ENCODE measurements at regions not wholly inside any gene's neighbourhood (a gene's known extent, or its start where the extent isn't known, plus 50 kb on each side); places are given as distances from the start of the nearest gene placed in this dataset.
"Not testable (repeated sequence)": the region's sequence is repeated elsewhere in the genome, so short reads cannot be mapped to it uniquely, and the experiment has no call there.

DNA sequence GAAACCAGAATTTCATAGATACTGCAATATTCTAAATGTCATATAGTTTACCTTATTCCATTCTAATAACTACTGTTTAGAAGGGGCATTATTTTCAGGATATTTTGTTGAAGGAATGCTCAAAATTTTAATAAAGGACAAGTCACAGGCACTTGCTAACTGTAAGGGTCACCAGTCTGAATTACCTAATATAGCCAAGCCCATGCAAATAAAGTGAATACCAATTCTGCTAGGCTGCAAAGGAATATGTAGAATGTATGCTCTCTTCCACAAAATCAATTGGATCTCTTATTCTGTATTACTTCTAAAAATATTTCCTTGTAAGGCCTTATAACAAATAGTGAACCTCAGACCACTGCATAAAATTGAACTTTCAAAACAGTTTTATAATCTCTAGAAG lies 52.3 kb upstream of the FAT4 start:
- H3K27ac Mint-ChIP-seq = no peak overlapping the region
- H3K4me3 Mint-ChIP-seq = no peak overlapping the region
- no peak for DNase-seq
- no peaks in the 10 kb centered on the region for H3K9me3 Mint-ChIP-seq
- ChIA-PET POLR2A (no interaction called here), CTCF (no interaction called here)
- no peaks in the 10 kb centered on the region for H3K27me3 Mint-ChIP-seq
- H3K36me3 Mint-ChIP-seq (ENCODE audit: low read depth) = no peaks in the 10 kb centered on the region
- H3K4me1 Mint-ChIP-seq = no peaks in the 10 kb centered on the region

GRCh38 chr4:125262079-125262478 lies 52.7 kb upstream of the FAT4 start:
- no peak overlapping the region for H3K4me3 Mint-ChIP-seq
- H3K27me3 Mint-ChIP-seq = no peaks in the 10 kb centered on the region
- POLR2A ChIA-PET = no interaction called here
- no peaks in the 10 kb centered on the region for H3K36me3 Mint-ChIP-seq (ENCODE audit: low read depth)
- DNase-seq = no peak
- no peaks in the 10 kb centered on the region for H3K9me3 Mint-ChIP-seq
- no peak overlapping the region for H3K27ac Mint-ChIP-seq
- CTCF ChIA-PET = no interaction called here
- no peaks in the 10 kb centered on the region for H3K4me1 Mint-ChIP-seq

DNA sequence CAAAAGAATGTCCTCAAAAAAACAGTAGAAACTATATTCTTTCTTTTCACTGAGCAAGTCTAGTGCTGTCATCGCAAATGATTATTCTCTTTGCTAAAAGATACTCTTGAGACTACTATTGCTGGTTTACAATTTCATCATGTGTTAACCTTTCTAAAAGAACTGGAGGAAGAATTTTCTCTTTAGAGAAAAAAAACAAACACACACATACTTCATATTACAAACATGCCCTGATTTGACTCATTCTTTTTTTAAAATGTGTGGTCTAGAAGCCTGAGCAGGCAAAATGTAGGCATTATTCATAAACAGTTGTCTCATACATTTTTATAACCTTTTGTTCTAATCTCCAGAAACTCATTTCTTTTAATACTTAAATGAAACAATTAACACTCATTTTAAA lies 60.6 kb upstream of the FAT4 start:
- ChIA-PET POLR2A (no interaction called here), CTCF (no interaction called here)
- H3K27ac Mint-ChIP-seq = no peak overlapping the region

GRCh38 chr4:125244848-125245450 lies 69.8 kb upstream of the FAT4 start:
- ChIA-PET CTCF (no interaction called here), POLR2A (no interaction called here)
- no peaks in the 10 kb centered on the region for H3K27me3 Mint-ChIP-seq
- H3K4me3 Mint-ChIP-seq = no peak overlapping the region
- H3K36me3 Mint-ChIP-seq (ENCODE audit: low read depth) = no peaks in the 10 kb centered on the region
- DNase-seq = no peak
- no peak overlapping the region for H3K27ac Mint-ChIP-seq
- H3K4me1 Mint-ChIP-seq = no peaks in the 10 kb centered on the region
- H3K9me3 Mint-ChIP-seq = no peaks in the 10 kb centered on the region

More for the DNA sequence above, 60.6 kb upstream of the FAT4 start:
- no peaks in the 10 kb centered on the region for H3K9me3 Mint-ChIP-seq
- no peaks in the 10 kb centered on the region for H3K4me1 Mint-ChIP-seq
- no peaks in the 10 kb centered on the region for H3K36me3 Mint-ChIP-seq (ENCODE audit: low read depth)
- no peaks in the 10 kb centered on the region for H3K27me3 Mint-ChIP-seq
- DNase-seq = no peak
- no peak overlapping the region for H3K4me3 Mint-ChIP-seq

GRCh38 chr4:125243789-125244397 lies 70.9 kb upstream of the FAT4 start:
- ChIA-PET CTCF (no interaction called here), POLR2A (no interaction called here)
- no peak overlapping the region for H3K27ac Mint-ChIP-seq
- H3K36me3 Mint-ChIP-seq (ENCODE audit: low read depth) = no peaks in the 10 kb centered on the region
- no peak for DNase-seq
- no peaks in the 10 kb centered on the region for H3K9me3 Mint-ChIP-seq
- H3K4me3 Mint-ChIP-seq = no peak overlapping the region
- no peaks in the 10 kb centered on the region for H3K27me3 Mint-ChIP-seq
- no peaks in the 10 kb centered on the region for H3K4me1 Mint-ChIP-seq

DNA sequence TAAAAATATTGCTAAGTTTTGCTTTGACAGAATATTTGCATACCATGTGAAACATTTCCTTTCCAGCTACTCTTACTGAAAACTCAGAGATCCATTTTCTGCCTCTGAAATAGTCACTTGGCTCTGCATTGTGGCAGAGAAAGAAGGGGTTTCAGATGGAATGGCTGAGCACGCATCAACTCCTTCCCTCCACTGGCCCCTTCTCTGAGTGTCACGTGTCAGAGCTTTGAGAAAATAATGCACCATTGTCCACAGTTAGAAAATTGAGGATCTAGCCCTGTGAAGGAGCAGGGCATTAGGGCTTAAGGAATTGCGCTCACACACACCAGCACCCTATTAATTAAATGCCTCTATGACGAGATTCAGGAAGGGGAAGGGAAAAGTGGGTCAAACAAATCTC lies 78.8 kb upstream of the FAT4 start:
- no peak for DNase-seq
- H3K36me3 Mint-ChIP-seq (ENCODE audit: low read depth) = no peaks in the 10 kb centered on the region
- H3K27me3 Mint-ChIP-seq = no peaks in the 10 kb centered on the region
- H3K9me3 Mint-ChIP-seq = peaks cover 2% of the 10 kb centered on the region
- POLR2A ChIA-PET = no interaction called here
- H3K27ac Mint-ChIP-seq = no peak overlapping the region
- CTCF ChIA-PET = no interaction called here
- H3K4me3 Mint-ChIP-seq = no peak overlapping the region
- no peaks in the 10 kb centered on the region for H3K4me1 Mint-ChIP-seq

GRCh38 chr4:125231661-125232060 lies 83.1 kb upstream of the FAT4 start:
- ChIA-PET CTCF (no interaction called here), POLR2A (no interaction called here)
- DNase-seq = no peak
- Mint-ChIP-seq H3K4me3 (no peak overlapping the region), H3K36me3 (ENCODE audit: low read depth) (no peaks in the 10 kb centered on the region), H3K4me1 (no peaks in the 10 kb centered on the region), H3K9me3 (peaks cover 2% of the 10 kb centered on the region), H3K27ac (no peak overlapping the region), H3K27me3 (no peaks in the 10 kb centered on the region)

DNA sequence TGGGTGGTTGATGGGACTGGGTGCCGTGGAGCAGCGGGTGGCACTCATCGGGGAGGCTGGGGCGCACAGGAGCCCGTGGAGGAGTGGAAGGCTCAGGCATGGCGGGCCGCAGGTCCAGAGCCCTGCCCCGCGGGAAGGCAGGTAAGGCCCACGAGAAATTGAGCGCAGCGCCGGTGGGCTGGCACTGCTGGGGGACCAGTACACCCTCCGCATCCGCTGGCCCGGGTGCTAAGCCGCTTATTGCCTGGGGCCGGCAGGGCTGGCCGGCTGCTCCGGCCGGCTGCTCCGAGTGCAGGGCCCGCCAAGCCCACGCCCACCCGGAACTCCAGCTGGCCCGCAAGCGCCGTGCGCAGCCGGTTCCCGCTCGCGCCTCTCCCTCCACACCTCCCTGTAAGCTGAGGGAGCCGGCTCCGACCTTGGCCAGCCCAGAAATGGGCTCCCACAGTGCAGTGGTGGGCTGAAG lies 85.1 kb upstream of the FAT4 start:
- peaks cover 2% of the 10 kb centered on the region for H3K9me3 Mint-ChIP-seq
- no peaks in the 10 kb centered on the region for H3K27me3 Mint-ChIP-seq
- ChIA-PET CTCF (no interaction called here), POLR2A (no interaction called here)
- no peak overlapping the region for H3K27ac Mint-ChIP-seq
- H3K4me3 Mint-ChIP-seq = no peak overlapping the region
- H3K36me3 Mint-ChIP-seq (ENCODE audit: low read depth) = no peaks in the 10 kb centered on the region
- no peak for DNase-seq
- no peaks in the 10 kb centered on the region for H3K4me1 Mint-ChIP-seq

- Mint-ChIP-seq H3K36me3 (ENCODE audit: low read depth) (no peaks in the 10 kb centered on the region), H3K4me1 (no peaks in the 10 kb centered on the region), H3K4me3 (no peak overlapping the region), H3K27ac (no peak overlapping the region), H3K9me3 (no peaks in the 10 kb centered on the region), H3K27me3 (no peaks in the 10 kb centered on the region)
- DNase-seq = no peak
- CTCF ChIA-PET = no interaction called here
- POLR2A ChIA-PET = no interaction called here
Measured at GRCh38 chr4:125225806-125226205, 88.9 kb upstream of the FAT4 start.

DNA sequence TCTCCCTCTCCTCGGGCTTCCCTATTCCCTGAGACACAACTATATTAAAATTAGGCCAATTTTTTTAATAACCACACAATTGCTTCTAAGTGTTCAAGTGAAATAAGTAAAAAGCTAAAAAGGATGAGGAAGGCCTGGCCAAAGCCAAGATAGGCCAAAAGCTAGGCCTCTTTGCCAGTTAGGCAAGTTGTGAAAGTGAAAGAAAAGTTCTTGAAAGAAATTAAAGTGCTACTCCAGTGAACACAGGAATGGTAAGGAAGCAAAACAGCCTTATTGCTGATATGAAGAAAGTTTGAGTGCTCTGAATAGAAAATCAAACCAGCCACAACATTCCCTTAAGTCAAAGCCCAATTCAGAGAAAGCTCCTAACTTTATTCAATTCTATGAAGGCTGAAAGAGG lies 114.2 kb upstream of the FAT4 start:
- CTCF ChIA-PET = no interaction called here
- Mint-ChIP-seq H3K4me3 (no peak overlapping the region), H3K4me1 (no peaks in the 10 kb centered on the region), H3K27ac (no peak overlapping the region), H3K27me3 (no peaks in the 10 kb centered on the region), H3K36me3 (ENCODE audit: low read depth) (no peaks in the 10 kb centered on the region), H3K9me3 (no peaks in the 10 kb centered on the region)
- POLR2A ChIA-PET = no interaction called here
- DNase-seq = no peak

GRCh38 chr4:125198916-125199315 lies 115.8 kb upstream of the FAT4 start:
- CTCF ChIA-PET = no interaction called here
- H3K9me3 Mint-ChIP-seq = no peaks in the 10 kb centered on the region
- no peak overlapping the region for H3K4me3 Mint-ChIP-seq
- DNase-seq = no peak
- H3K4me1 Mint-ChIP-seq = no peaks in the 10 kb centered on the region
- no peak overlapping the region for H3K27ac Mint-ChIP-seq
- POLR2A ChIA-PET = no interaction called here
- no peaks in the 10 kb centered on the region for H3K36me3 Mint-ChIP-seq (ENCODE audit: low read depth)
- no peaks in the 10 kb centered on the region for H3K27me3 Mint-ChIP-seq

DNA sequence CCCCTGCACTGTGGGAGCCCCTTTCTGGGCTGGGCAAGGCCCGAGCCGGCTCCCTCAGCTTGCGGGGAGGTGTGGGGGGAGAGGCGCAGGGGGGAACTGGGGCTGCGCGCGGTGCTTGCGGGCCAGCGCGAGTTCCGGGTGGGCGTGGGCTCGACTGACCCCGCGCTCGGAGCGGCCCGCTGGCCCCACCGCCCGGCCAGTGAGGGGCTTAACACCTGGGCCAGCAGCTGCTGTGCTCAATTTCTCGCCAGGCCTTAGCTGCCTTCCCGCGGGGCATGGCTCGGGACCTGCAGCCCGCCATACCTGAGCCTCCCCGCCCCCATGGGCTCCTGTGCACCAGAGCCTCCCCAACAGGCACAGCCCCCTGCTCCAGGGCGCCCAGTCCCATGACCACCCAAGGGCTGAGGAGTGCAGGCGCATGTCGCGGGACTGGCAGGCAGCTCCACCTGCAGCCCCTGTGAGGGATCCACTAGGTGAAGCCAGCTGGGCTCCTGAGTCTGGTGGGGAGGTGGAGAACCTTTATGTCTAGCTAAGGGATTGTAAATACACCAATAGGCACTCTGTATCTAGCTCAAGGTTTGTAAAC lies 122.8 kb upstream of the FAT4 start:
- H3K9me3 Mint-ChIP-seq; DNase-seq; H3K4me1 Mint-ChIP-seq; H3K27ac Mint-ChIP-seq; H3K4me3 Mint-ChIP-seq; H3K36me3 Mint-ChIP-seq (ENCODE audit: low read depth); CTCF ChIA-PET; H3K27me3 Mint-ChIP-seq; POLR2A ChIA-PET: not testable (repeated sequence)

GRCh38 chr4:125191232-125191631 lies 123.5 kb upstream of the FAT4 start:
- H3K36me3 Mint-ChIP-seq (ENCODE audit: low read depth) = no peaks in the 10 kb centered on the region
- no peaks in the 10 kb centered on the region for H3K4me1 Mint-ChIP-seq
- H3K27ac Mint-ChIP-seq = no peak overlapping the region
- no peaks in the 10 kb centered on the region for H3K27me3 Mint-ChIP-seq
- CTCF ChIA-PET = no interaction called here
- no peak for DNase-seq
- POLR2A ChIA-PET = no interaction called here
- no peak overlapping the region for H3K4me3 Mint-ChIP-seq
- peaks cover 2% of the 10 kb centered on the region for H3K9me3 Mint-ChIP-seq

Data from activated CD4-positive, alpha-beta T cell treated with anti-CD3 and anti-CD28 coated beads, Interleukin-2, amount 10 ng/mL, durations not matched to agents 7 days and 5 days (primary cell).